Endothelial cell of umbilical vein (primary cell): ENCODE measurements at regions not wholly inside any gene's neighbourhood (a gene's known extent, or its start where the extent isn't known, plus 50 kb on each side); places are given as distances from the start of the nearest gene placed in this dataset.
A peak's percentile ranks its signal among the peaks of the same experiment; 100 is the strongest.

ENCODE experiments used
- BruUV-seq: library from RNA; stranded (reverse); fragments of 400-500 nt; replicated peaks from 2 replicates; lab custom pipeline; 2021; lab: Mats Ljungman, UMichigan
- CTCF ChIA-PET: fragments of 300-600, 350-600 bp; sonication (Branson Sonifier 250); formaldehyde crosslinking; loops from one replicate; lab custom pipeline; 2021; ENCODE audit warnings: antibody characterized with exemption, inconsistent platforms; lab: Charles Lee
- POLR2A ChIA-PET: fragments of 300-600, 350-600 bp; sonication (Branson Sonifier 250); formaldehyde crosslinking; loops from one replicate; lab custom pipeline; 2021; ENCODE audit warnings: antibody characterized with exemption, inconsistent platforms; lab: Charles Lee
- DNase-seq: peaks from one replicate; pipeline ENCODE4 v3.0.0-alpha.2; 2011; ENCODE audit warnings: low read depth, low spot score
- FAIRE-seq: peaks from 2 replicates; lab custom pipeline; 2011; peaks lifted over from hg19 to GRCh38; lab: Jason Lieb, UNC
- H2AFZ ChIP-seq: 2 replicates; pipeline ENCODE4 v1.6.0; 2012; ENCODE audit warnings: low read depth, low read length, control low read depth, inconsistent platforms
- H3K27ac ChIP-seq: 2 replicates; pipeline ENCODE4 v1.5.1; 2011; ENCODE audit warnings: low read depth, mild to moderate bottlenecking, control low read depth, low read length, moderate library complexity; ENCODE audit not compliant: insufficient read depth
- H3K27me3 ChIP-seq, 2 experiments: 2 replicates each; pipeline versions ENCODE4 v1.6.0 to v1.6.1; 2011; ENCODE audit warnings: low read length in 2 of 2, mixed read lengths in 1 of 2; ENCODE audit not compliant: control insufficient read depth in 2 of 2, insufficient read depth in 2 of 2
- H3K36me3 ChIP-seq, 2 experiments: 2 replicates in 1 of 2; 3 replicates in 1 of 2; pipeline ENCODE4 v1.5.1; 2011; ENCODE audit warnings: low read length in 2 of 2, mild to moderate bottlenecking in 1 of 2, moderate library complexity in 1 of 2; ENCODE audit not compliant: control insufficient read depth in 2 of 2, insufficient read depth in 2 of 2; ENCODE audit errors: extremely low read depth in 1 of 2
- H3K4me1 ChIP-seq: 3 replicates; pipeline ENCODE4 v1.5.1; 2011; ENCODE audit warnings: mild to moderate bottlenecking, low read length; ENCODE audit not compliant: control insufficient read depth, insufficient read depth; ENCODE audit errors: extremely low read depth
- H3K4me2 ChIP-seq: 2 replicates; pipeline ENCODE4 v1.6.1; 2011; ENCODE audit warnings: low read length, control low read depth, mixed read lengths; ENCODE audit not compliant: insufficient read depth
- H3K4me3 ChIP-seq, 3 experiments: fragments of 200-600 bp in 1 of 3; sonication (generic), shearing (Covaris generic) in 1 of 3; replicated peaks in 1 of 3; 2 replicates each; pipeline ENCODE4 v1.5.1; 2011 to 2016; ENCODE audit warnings: control low read depth in 3 of 3, low read length in 3 of 3, mild to moderate bottlenecking in 2 of 3, inconsistent platforms in 1 of 3, low read depth in 1 of 3, moderate library complexity in 1 of 3; ENCODE audit not compliant: insufficient read depth in 1 of 3
- H3K79me2 ChIP-seq: 2 replicates; pipeline ENCODE4 v1.6.0; 2012; ENCODE audit warnings: low read length, inconsistent platforms; ENCODE audit not compliant: control insufficient read depth, insufficient read depth
- H3K9ac ChIP-seq: replicated peaks from 2 replicates; pipeline ENCODE3; 2011; ENCODE audit warnings: low read length, control low read depth; ENCODE audit not compliant: insufficient read depth; ENCODE audit errors: extremely low read depth
- H3K9me1 ChIP-seq: replicated peaks from 3 replicates; pipeline ENCODE4 v1.6.0; 2011; ENCODE audit warnings: mild to moderate bottlenecking, low read length; ENCODE audit not compliant: control insufficient read depth, insufficient read depth; ENCODE audit errors: extremely low read depth
- H3K9me3 ChIP-seq: replicated peaks from 2 replicates; pipeline ENCODE4 v1.5.1; 2012; ENCODE audit warnings: low read length, inconsistent platforms; ENCODE audit not compliant: control insufficient read depth, insufficient read depth
- H4K20me1 ChIP-seq: replicated peaks from 2 replicates; pipeline ENCODE3; 2011; ENCODE audit warnings: mild to moderate bottlenecking, low read length; ENCODE audit not compliant: control insufficient read depth, insufficient read depth; ENCODE audit errors: extremely low read depth
- CTCF ChIP-seq, 2 donors: IDR thresholded peaks; 1 replicate in 1 of 2; 2 replicates in 1 of 2; pipeline ENCODE4 v1.5.1; 2011; ENCODE audit warnings: low read length in 2 of 2, mild to moderate bottlenecking in 2 of 2, moderate library complexity in 2 of 2, control low read depth in 1 of 2, inconsistent platforms in 1 of 2, low read depth in 1 of 2; ENCODE audit not compliant: insufficient read depth in 1 of 2; ENCODE audit errors: extremely low read depth in 1 of 2
- EZH2 ChIP-seq: IDR thresholded peaks from 2 replicates; pipeline ENCODE4 v1.6.1; 2012; ENCODE audit warnings: borderline replicate concordance, low read depth, mild to moderate bottlenecking, moderate library complexity, low read length, inconsistent platforms; ENCODE audit not compliant: severe bottlenecking
- FOS ChIP-seq: IDR thresholded peaks from 2 replicates; pipeline ENCODE4 v1.6.1; 2011; ENCODE audit warnings: mild to moderate bottlenecking, low read length, moderate library complexity, borderline replicate concordance; ENCODE audit not compliant: insufficient read depth
- GATA2 ChIP-seq: IDR thresholded peaks from 2 replicates; pipeline ENCODE4 v1.7.0; 2011; ENCODE audit warnings: low read depth, mild to moderate bottlenecking, moderate library complexity, mixed read lengths, low read length; ENCODE audit not compliant: insufficient read length, insufficient read depth
- JUN ChIP-seq: IDR thresholded peaks from 2 replicates; pipeline ENCODE4 v1.6.1; 2011; ENCODE audit warnings: borderline replicate concordance, low read depth; ENCODE audit not compliant: insufficient read length, insufficient read depth
- MAX ChIP-seq: IDR thresholded peaks from 2 replicates; pipeline ENCODE4 v1.6.1; 2011; ENCODE audit not compliant: insufficient read depth, insufficient read length
- POLR2A ChIP-seq: IDR thresholded peaks from 2 replicates; pipeline ENCODE4 v1.6.1; 2012; ENCODE audit warnings: low read depth, mild to moderate bottlenecking, control low read depth, low read length
- dilution Hi-C: fragments of 300-500 bp; cut with MboI; formaldehyde crosslinking; loops from one replicate; pipeline ENCODE4 v1.15.0; 2019; ENCODE audit warnings: low sequenced_read_pairs; ENCODE audit not compliant: extremely low pct_ligation_motif_present
- intact Hi-C: fragments of 100-400 bp; cut with micrococcal nuclease; formaldehyde crosslinking; loops from one replicate; pipeline ENCODE4 v1.10.0; 2022

- DNase-seq: no peak
- intact Hi-C loops: no loop called here
Measured at GRCh38 chr9:78163834-78164233, 72.0 kb upstream of the CEP78 start.

GRCh38 chr9:78158286-78158685, 77.6 kb upstream of the CEP78 start:
- intact Hi-C loops: no loop called here
- peak; percentile 80 for DNase-seq

More at GRCh38 chr9:78163834-78164233, 72.0 kb upstream of the CEP78 start:
- dilution Hi-C loops: no loop called here
- no peak overlapping the region for H3K27ac ChIP-seq
- no TSS peak for BruUV-seq
- H3K4me3 ChIP-seq: no peak overlapping the region
- CTCF ChIA-PET: no interaction called here
- no peaks in the 10 kb centered on the region for H3K9me3 ChIP-seq
- H3K4me2 ChIP-seq: no peak overlapping the region
- H3K79me2 ChIP-seq: no peaks in the 10 kb centered on the region
- H3K36me3 ChIP-seq: no peaks in the 10 kb centered on the region
- no peak overlapping the region for H2AFZ ChIP-seq
- no peaks in the 10 kb centered on the region for H3K4me1 ChIP-seq
- no peaks in the 10 kb centered on the region for H4K20me1 ChIP-seq
- FAIRE-seq: no peak
- H3K9me1 ChIP-seq: no peaks in the 10 kb centered on the region
- POLR2A ChIA-PET: no interaction called here
- H3K9ac ChIP-seq: no peak overlapping the region
- no peak for TF ChIP-seq EZH2
- TF ChIP-seq JUN: no peak
- no peaks in the 10 kb centered on the region for H3K27me3 ChIP-seq

More at GRCh38 chr9:78158286-78158685, 77.6 kb upstream of the CEP78 start:
- Histone ChIP-seq H3K4me1 (peaks cover 15% of the 10 kb centered on the region), H2AFZ (no peak overlapping the region), H3K36me3 (no peaks in the 10 kb centered on the region), H3K9me3 (no peaks in the 10 kb centered on the region), H3K27me3 (no peaks in the 10 kb centered on the region), H3K79me2 (no peaks in the 10 kb centered on the region), H3K9ac (peak overlapping the region; percentile 16), H3K27ac (no peak overlapping the region), H3K4me3 (no peak overlapping the region), H4K20me1 (no peaks in the 10 kb centered on the region), H3K9me1 (no peaks in the 10 kb centered on the region), H3K4me2 (peak overlapping the region; percentile 41)
- dilution Hi-C loops: no loop called here
- TF ChIP-seq MAX: no peak
- TF ChIP-seq JUN: no peak
- no peak for TF ChIP-seq POLR2A
- TF ChIP-seq FOS: no peak
- TF ChIP-seq CTCF (IDR thresholded peaks at IDR 0.05; ENCODE audit: extremely low read depth in 1 of 2, insufficient read depth in 1 of 2, low read depth in 1 of 2, low read length in 2 of 2): no peak
- no peak for TF ChIP-seq GATA2
- CTCF ChIA-PET: interaction anchor here (0.7 kb wide), 2 partner anchors 12 to 57 kb away, joined by 3 to 6 read pairs; no protein-coding TSS in a partner anchor
- BruUV-seq: no TSS peak
- POLR2A ChIA-PET: no interaction called here
- no peak for FAIRE-seq
